ENCODE measurements at regions not wholly inside any gene's neighbourhood (a gene's known extent, or its start where the extent isn't known, plus 50 kb on each side); places are given as distances from the start of the nearest gene placed in this dataset.
A peak's percentile ranks its signal among the peaks of the same experiment; 100 is the strongest.

DNA sequence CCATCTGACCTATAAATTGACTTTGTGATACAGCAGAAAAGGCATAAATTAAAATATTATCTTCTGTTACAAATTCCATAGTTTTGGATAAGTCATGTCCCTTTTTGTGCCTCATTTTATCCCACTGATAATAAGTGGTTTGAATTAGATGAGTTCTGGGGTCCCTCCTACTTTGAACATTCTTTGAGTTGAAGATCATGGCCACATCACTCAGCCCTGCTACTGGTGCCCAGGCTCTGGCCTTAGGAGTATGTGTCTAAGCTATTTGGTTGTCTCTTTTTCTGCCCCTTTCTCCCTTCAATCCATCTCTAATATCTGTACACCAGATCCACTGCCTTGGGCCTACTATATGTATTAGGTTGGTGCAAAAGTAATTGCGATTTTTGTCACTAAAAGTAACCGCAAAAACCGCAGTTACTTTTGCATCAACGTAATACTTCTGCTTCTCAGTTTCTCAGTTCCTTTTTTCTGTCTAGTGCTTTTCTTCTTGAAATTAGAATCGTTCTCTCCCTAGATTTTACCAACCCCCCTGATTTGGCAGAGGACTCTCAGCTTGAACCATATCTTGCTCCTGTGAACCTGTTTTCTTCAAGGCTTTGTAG is 362.5 kb upstream of the TNP1 start:
- ATAC-seq = no peak
- DNase-seq = no peak
- Histone ChIP-seq H3K36me3 (ENCODE audit: insufficient read depth in 1 of 2, low read depth in 1 of 2) (no peaks in the 10 kb centered on the region), H3K27ac (no peak overlapping the region), H3K4me1 (peaks cover 9% of the 10 kb centered on the region), H3K4me3 (no peak overlapping the region), H3K9me3 (no peaks in the 10 kb centered on the region), H3K27me3 (ENCODE audit: insufficient read depth in 3 of 3, low read length in 2 of 3) (no peaks in the 10 kb centered on the region)
- 87 to 94% (median 94%) methylated on average over 5 of the region's 5 CpGs for WGBS, 3 donors
- intact Hi-C loops (cut with DNase I) = no loop called here
- TF ChIP-seq, protein P1, sequence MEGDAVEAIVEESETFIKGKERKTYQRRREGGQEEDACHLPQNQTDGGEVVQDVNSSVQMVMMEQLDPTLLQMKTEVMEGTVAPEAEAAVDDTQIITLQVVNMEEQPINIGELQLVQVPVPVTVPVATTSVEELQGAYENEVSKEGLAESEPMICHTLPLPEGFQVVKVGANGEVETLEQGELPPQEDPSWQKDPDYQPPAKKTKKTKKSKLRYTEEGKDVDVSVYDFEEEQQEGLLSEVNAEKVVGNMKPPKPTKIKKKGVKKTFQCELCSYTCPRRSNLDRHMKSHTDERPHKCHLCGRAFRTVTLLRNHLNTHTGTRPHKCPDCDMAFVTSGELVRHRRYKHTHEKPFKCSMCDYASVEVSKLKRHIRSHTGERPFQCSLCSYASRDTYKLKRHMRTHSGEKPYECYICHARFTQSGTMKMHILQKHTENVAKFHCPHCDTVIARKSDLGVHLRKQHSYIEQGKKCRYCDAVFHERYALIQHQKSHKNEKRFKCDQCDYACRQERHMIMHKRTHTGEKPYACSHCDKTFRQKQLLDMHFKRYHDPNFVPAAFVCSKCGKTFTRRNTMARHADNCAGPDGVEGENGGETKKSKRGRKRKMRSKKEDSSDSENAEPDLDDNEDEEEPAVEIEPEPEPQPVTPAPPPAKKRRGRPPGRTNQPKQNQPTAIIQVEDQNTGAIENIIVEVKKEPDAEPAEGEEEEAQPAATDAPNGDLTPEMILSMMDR (IDR thresholded peaks at IDR 0.05) = no peak

DNA sequence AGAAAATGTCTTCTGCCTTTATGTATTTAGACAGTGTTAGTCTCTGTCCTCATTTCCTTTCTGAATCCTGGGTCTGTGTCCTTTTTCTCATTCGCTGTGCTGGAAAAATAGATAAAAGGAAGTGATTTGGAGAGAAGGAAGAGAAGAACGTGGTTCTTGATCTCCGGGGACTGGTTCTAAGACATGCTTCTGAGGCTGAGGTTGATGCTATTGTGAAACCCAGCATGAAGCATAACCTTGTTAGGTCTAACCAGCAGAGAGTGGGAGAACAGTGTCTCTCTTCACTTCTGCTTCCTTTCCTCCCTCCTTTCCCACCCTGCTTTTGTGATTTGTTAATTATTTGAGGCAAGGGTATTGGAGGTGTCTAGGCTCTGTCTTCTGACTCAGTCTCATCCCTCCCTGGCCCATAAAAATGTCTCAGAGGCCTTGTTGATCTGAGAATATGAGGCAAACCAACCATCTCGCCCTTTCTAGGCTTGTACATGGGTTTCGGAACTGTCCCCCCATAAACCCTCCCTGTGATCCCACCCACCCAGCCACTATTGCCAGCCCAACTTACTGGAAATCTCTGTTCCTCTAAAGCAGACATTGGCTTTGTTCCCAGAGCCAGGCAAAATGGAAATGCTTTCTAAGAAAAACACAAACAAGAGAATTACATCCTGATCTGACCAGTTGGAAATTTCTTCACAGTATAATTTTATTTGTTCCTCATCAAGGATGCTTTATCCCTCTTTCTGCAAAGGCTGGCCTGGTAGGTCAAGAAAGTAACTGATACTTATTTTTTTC is 360.6 kb upstream of the TNP1 start:
- Histone ChIP-seq H3K4me1 (peaks cover 9% of the 10 kb centered on the region), H3K36me3 (ENCODE audit: insufficient read depth in 1 of 2, low read depth in 1 of 2) (no peaks in the 10 kb centered on the region), H3K27ac (no peak overlapping the region), H3K27me3 (ENCODE audit: insufficient read depth in 3 of 3, low read length in 2 of 3) (no peaks in the 10 kb centered on the region), H3K9me3 (no peaks in the 10 kb centered on the region), H3K4me3 (no peak overlapping the region)
- no peak for DNase-seq
- 81 to 86% (median 84%) methylated on average over 5 of the region's 5 CpGs for WGBS, 3 donors
- ATAC-seq = peak in 2 of 4 donors; percentile 37
- TF ChIP-seq, protein P1 (IDR thresholded peaks at IDR 0.05) = no peak
- intact Hi-C loops (cut with DNase I) = no loop called here

DNA sequence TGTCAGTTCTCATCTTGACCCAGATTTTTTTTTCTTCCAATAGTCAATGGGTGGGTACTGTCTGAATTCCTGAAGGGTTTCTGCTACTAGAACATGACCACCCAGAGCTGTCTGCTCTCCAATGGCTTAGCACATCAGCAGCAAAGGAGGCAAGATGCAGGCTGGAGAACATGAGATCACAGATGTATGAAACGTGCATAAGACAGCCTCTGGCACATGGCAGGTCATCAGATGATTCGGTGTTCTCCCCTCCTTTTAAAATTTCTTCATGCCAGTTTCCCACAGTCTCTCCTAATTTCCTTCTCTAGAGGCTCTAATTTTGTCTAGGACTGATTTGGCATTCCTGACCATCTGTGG is 359.3 kb upstream of the TNP1 start:
- intact Hi-C loops (cut with DNase I) = no loop called here
- TF ChIP-seq, protein P1 (IDR thresholded peaks at IDR 0.05) = no peak
- Histone ChIP-seq H3K27ac (peak overlapping the region; percentile 52), H3K4me1 (peaks cover 9% of the 10 kb centered on the region), H3K36me3 (ENCODE audit: insufficient read depth in 1 of 2, low read depth in 1 of 2) (no peaks in the 10 kb centered on the region), H3K27me3 (ENCODE audit: insufficient read depth in 3 of 3, low read length in 2 of 3) (no peaks in the 10 kb centered on the region), H3K9me3 (no peaks in the 10 kb centered on the region), H3K4me3 (no peak overlapping the region)
- ATAC-seq (peak in 1 of 4 donors; percentile 27), DNase-seq (no peak)
- WGBS, 3 donors = 31 to 39% (median 39%) methylated on average over 2 of the region's 2 CpGs

DNA sequence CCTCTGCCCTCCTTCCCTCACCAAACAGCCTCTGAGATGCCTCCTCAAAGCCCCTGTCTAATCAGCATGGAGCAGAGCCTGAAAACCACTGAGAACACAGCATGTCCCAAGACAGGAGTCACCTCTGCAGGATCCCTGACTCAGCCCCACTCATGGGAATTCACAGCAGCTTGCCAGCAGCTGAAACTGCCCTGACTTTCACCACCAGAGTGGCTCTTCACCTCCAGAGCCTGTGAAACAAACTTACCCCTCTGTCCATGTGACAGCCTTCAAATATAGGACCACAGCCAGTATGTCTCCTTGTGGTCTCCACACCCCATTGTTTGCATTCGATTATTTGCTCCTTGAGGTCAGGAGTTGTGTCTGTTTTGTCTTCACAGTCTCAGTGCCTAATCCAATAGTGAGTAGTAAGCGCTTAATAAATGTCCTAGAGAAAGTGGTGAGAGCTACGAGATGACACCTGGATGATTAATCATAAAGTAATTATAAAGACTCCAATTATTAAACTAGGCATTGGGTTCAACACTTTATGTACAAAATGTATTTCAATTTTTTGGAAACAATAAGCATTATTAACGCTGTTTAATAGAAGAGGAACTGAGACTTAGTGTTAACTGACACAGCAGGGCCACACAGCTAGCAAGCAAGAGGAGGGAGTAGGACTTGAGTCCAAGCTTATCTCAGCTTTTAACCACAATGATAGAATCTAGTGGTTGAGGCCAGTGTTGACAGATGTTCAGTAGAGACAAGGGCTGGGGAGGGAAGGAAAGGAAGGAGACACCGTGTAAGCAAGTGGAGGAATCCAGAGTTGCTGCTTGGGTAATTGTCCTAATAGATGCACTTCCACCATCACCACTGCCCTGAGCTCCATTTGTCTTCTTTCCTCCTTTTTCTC is 358.7 kb upstream of the TNP1 start:
- H3K27ac ChIP-seq = no peak overlapping the region
- WGBS, 3 donors = 85 to 88% (median 87%) methylated on average over 5 of the region's 5 CpGs
- peak in 1 of 2 donors; percentile 19 for DNase-seq

More for the DNA sequence above, 358.7 kb upstream of the TNP1 start:
- Histone ChIP-seq H3K4me1 (peaks cover 9% of the 10 kb centered on the region), H3K9me3 (no peaks in the 10 kb centered on the region), H3K4me3 (no peak overlapping the region), H3K36me3 (ENCODE audit: insufficient read depth in 1 of 2, low read depth in 1 of 2) (no peaks in the 10 kb centered on the region), H3K27me3 (ENCODE audit: insufficient read depth in 3 of 3, low read length in 2 of 3) (no peaks in the 10 kb centered on the region)
- TF ChIP-seq, protein P1 (IDR thresholded peaks at IDR 0.05) = no peak
- peak; percentile 52 to 67 (median 54) for ATAC-seq
- intact Hi-C loops (cut with DNase I) = no loop called here

Measured in psoas muscle (tissue), 7 donors.